Activated CD4-positive, alpha-beta T cell treated with anti-CD3 and anti-CD28 coated beads, Interleukin-2, amount 50 U/mL, for 4 hours (primary cell): ENCODE measurements at regions not wholly inside any gene's neighbourhood (a gene's known extent, or its start where the extent isn't known, plus 50 kb on each side); places are given as distances from the start of the nearest gene placed in this dataset.
"Not testable (repeated sequence)": the region's sequence is repeated elsewhere in the genome, so short reads cannot be mapped to it uniquely, and the experiment has no call there.

Experiments used
- DNase-seq, 2 experiments: peaks; one replicate each; pipeline ENCODE4 v3.0.0-alpha.2; 2020

DNA sequence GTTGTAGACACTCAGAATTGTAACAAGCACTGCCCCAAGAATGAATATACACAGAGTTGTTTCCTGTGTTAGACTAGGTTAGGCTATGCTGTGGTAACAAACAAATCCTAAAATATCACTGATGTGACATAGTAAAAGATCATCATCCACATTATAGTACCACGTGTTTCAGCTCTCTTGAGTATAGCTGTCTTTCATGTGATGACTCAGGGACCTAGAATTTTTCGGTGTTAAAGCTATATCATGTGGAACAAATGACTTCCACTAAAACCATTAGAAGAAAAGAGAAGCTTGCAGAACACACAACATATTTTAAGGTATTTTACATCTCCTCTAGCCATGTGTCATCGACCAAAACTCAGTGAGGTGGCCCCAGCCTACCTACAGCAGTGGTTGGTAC lies 307.9 kb upstream of the RBMS3 start:
- no peak for DNase-seq

DNA sequence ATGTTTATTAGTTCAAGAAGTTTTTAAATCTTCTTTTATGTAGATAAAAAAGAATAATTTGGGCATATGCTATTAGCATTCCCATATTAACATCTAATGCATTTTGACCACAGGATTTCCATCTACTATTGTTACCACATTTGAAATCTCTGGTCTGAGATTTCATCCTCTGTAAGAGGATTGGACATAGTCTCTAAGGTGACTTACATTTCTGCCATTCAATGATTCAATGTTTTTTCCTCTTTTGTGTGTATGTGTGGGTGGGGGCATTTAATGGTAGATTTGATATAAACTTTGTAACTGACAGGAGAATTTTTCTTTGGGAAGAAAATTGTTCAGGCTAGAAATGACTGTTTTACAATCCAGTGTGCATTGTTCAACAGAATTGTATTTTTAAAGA lies 307.3 kb upstream of the RBMS3 start:
- no peak for DNase-seq

DNA sequence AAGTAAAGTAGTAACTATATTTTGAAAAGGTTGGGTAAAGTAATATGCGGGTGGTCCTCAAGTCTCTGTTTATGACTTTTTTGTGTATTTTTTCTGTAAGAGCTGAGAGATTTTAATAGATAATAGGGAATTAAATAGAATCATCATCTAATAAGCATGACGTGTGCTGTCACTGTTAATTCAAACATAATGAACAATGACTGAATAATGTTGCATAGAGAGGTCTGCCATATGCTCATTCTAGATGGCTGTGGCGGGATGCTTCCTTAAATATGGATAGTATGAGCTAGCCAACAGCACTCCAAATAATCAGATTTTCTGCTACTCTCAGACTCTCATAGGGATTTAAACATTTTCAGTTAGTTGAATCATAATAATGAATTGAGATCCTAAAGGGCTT lies 302.8 kb upstream of the RBMS3 start:
- no peak for DNase-seq

DNA sequence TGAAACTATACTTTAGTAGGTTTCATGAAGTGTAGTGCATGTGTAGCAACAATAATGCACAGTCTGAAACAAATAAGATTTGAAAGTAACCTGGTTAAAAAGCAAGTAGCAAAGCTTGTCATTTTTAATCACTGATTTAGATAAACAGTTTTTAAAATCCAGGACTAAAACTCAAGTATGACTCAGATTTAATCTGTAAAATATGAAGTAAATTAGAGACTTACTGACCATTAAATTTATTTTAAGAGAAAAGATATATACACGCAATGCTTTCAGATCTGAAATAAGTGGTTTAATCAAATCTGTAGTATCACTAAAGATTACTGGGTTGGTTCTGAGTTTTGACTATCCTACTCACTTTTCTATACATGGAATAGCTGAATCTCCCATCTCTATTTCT lies 300.7 kb upstream of the RBMS3 start:
- no peak for DNase-seq

DNA sequence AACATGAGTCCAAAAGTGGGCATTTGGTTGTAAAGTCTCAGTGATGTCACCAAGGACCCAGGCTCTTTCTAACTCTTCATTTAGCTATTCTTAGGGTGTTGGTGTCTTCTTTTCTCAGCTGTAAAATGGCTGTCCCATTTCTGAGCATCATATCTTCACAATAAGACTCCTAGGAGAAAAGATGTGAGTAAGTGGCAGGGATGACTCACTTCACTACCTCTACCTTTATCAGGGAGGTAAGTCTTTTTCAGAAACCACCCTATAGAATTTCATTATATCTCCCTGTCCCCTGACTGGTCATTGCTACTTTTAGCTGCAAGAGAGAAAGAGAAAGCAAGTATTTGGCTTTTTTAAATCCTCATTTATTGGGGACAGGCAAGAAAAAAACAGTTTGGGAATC lies 300.2 kb upstream of the RBMS3 start:
- no peak for DNase-seq

DNA sequence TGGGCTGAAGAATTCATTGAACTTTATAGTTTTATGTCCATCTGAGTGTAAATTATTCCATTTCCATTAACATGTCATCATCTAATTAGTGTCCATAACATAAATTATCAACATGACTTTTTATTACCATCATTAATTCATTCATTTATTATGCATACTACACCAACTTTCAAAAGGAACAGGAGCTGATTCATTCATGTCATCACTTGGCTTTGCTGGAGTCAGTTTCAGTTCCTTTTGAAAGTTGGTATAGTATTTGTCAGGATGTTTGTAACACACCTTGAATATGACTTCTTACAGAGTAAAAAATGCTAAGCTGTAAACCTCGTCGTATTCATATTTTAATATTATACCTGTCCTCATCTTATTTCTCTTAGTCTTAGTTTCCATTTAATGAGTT lies 298.0 kb upstream of the RBMS3 start:
- DNase-seq = no peak

DNA sequence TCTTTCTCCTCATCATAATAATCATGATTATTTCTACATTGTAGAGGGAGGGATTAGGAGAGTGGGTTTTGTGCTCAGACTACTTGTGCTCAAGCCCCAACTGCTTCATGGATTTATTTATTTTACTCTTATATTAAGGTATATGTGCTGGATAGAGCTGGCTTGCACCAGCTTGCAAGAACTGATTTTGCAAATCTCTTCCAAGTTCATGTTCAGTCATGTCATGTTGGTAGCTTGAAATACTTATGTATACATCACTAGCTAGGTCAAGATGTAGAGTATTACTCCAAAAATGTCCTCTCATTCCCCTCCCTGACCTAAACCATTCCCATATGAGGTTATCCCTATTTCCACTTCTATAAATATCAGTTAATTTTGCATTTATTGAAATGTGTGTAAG lies 293.9 kb upstream of the RBMS3 start:
- DNase-seq = no peak

DNA sequence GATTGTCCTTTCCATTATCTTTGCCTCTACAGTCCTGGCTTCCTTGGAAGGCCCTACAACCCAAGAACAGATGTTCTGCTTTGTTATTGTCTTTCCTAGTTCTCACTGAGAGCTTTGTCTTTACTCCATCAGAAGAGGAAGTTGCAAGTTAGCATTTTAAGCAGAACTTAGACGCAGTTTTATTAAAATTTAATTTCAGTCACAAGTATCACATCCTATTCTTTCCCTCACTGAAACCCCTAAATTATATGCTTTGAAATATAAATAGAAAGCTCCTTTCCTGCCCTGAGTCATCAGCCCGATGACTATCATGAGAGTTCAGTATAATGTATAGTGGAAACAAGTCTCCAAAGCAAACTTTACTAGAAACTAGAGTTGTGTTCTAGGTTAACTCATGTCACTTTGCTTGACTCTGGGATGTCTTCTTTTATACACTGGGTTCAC lies 291.2 kb upstream of the RBMS3 start:
- no peak for DNase-seq

DNA sequence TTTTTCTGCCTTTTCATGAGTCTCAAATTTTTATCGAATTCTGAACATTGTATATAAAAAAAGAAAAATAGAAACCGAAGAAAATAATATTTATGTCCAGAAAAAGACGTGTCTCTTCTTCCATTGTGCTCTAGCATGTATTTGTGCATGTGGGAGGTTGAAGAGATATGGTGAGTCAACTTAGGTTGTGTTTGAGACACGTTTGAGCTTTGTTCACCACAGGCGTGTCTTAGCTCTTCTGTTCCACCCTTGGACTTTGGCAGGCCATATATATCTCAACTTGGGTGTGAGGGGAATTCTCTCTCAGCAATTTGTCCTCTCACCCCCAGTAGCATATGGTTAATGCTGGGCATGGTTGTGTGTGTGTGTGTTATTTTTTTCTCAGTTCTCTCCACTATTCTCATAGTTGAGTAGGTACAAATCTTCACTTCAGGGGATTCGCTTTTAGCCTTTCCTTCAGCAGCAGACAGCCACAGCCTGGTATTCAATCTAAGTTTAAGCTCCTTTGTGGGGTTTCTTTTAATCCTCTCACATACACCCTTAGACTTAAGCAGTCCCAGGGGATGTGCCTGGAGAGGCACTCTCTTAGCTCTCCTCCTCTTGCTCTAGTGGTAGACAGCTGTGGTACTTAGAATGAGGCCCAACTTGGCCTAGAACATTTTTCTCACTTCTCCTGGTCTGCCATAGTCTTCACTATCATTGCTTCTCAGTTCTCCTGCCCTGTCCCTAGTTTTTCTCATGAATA lies 286.5 kb upstream of the RBMS3 start:
- DNase-seq = no peak

DNA sequence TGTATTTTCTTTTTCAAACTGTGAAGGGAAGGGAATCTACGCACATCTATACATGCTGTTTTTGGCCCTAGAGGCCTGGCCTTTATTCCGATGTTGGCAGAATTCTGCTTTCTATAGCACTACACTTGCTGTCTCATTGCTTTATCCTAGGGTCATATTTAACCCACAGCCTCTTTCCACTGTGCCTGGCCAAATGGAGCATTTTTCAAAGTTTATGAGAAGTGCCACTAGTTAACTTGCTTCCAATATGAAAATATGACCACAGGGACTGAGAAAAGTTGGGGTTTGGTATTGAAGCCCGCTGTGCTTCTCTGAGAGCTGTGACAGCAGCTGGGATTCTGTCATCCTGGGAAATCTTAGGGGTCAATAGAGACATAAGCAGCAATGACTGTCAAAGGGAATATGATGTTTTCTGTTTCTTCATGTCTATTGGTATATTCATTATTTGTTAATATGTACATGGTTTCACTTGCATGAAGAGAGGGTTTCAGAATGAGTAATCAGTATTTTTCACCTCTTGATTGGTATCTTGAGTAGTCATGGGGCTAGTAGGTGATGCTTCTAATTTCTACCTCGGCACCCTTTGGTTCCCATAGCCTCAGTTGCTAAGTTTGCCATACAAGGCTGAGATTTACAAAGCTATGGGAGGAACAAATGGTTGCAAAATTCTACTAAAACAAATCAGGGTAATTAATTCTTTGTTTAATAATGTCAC lies 275.8 kb upstream of the RBMS3 start:
- DNase-seq = no peak

DNA sequence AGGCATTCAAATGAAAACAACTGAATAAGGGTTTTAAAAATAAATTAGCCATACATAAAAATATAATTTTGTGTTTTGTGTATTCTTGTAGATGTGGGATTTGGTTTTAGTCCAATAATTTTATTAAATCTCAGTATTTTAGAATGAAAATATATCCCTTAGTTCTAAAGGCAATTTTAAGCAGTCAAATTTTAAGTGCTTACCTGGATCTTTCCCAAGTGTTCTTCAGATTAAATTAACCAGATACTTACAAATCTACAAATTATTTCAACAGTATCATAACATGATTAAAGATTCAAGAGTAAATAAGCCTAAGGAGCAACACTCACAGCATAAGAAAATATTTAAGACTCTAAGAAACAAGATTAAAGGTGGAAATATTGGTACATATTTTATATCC lies 275.0 kb upstream of the RBMS3 start:
- no peak for DNase-seq

DNA sequence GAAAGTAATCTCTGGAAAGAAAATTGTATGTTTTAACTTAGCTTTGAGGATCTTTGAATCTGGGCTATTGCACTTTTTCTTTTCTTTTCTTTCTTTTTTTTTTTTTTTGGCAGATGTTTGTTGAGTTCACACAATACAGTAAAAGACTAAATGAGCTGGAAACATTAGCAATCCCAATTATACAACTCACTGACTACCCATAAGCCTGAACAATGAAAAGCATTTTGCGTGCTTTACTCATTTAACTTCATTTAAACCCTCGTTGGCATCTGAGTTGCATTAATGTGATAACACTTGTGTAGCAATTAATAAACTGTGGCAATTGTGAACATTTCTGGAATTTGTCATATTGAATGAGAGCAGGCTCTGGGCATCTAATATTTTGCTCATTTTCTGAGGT lies 269.4 kb upstream of the RBMS3 start:
- DNase-seq = no peak

DNA sequence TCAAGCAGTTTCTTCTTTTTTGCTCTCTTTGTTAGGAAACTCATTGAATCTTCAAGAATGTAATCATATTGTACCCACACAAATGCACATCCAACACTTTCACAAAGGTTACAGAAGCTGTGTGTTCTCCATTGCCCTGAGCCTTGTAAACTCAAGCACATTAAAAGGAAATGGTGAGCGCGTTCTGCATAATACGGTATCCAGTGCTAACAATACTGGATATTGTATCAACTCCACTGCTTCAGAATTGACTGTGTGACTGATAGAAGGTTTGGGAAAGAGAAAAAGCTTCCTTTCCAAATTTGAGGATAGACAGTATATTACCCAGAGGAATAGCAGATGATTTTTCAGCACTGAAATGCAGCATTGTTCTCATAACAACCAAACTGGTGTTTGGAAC lies 268.9 kb upstream of the RBMS3 start:
- DNase-seq = no peak

DNA sequence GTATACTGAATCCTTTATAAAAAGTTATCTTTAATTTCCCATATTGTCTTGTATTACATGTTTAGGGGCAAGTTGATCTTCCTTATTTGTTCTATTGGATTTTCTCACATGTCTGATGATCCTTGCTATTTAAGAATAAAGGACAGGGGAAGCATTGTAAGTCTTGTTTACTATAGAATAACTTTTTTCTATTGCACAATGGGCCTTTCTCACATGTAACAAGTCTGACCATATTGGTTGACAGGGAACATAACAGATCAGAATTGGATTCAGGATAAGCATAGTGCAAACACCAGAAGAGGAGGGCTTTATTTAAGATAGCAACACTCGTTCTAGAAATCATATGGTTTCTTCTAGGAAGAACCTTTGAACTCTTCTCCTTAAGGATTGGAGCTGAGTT lies 257.9 kb upstream of the RBMS3 start:
- DNase-seq = no peak

DNA sequence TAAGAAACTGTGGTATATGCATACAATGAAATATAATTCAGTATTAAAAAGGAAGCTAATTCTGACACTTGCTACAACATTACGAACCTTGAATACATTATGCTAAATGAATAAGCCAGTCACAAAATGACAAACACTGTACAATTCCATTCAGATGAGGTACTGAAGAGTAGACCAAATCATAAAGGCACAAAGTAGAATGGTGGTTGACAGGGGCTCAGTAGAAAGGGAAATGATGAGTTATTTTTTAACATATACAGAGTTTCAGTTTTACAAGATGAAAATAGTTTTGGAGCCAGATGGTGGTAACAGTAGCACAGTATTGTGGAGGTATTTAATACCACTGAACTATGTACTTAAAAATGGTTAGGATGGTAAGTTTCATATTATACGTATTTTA lies 254.6 kb upstream of the RBMS3 start:
- DNase-seq = no peak

DNA sequence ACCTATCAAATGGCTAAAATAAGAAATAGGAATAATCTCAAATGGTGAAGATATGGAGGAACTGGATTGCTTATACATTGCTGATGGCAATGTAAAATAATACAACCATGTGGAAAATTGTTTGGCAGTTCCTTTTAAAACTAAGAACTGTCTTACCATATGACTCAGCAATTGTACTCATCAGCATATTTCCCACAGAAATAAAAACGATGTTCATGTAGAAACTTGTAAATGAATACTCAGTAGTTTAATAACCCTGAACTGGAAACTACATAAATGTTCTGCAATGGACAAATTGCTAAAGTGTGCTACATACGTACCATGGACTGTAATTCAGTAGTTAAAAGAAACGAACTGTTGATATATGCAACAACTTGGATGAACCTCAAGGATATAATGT lies 253.9 kb upstream of the RBMS3 start:
- DNase-seq = no peak

DNA sequence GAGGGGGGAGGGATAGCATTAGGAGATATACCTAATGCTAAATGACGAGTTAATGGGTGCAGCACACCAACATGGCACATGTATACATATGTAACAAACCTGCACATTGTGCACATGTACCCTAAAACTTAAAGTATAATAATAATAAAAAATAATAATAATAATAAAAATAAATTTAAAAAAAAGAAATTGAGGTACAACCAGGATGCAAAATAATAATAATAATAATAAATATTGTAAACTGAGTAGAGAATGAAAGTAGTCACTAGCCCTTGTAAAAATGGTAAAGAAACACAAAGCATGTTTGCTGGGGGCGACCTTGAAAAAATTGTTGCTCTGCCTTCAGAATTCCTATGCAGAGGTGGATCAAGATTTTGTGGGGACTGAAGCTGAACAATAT lies 249.7 kb upstream of the RBMS3 start:
- DNase-seq = not testable (repeated sequence)

DNA sequence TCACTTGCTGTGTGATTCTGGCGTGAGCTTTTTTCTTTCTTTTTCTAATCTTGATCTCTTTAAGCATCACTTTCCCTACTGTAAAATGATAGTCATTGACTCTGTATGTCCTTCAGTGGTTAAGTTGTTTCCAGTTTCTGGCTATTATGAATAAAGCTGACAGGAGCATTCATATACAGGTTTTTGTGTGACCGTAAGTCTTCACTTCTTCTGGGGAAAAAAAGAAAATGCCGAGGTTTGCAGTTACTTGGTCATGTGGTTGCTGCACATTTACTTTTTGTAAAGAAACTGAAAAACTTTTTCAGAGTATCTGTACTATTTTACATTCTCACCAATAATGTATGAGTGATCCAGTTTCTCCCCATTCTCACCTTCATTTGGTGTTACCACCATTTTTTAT lies 247.4 kb upstream of the RBMS3 start:
- no peak for DNase-seq

DNA sequence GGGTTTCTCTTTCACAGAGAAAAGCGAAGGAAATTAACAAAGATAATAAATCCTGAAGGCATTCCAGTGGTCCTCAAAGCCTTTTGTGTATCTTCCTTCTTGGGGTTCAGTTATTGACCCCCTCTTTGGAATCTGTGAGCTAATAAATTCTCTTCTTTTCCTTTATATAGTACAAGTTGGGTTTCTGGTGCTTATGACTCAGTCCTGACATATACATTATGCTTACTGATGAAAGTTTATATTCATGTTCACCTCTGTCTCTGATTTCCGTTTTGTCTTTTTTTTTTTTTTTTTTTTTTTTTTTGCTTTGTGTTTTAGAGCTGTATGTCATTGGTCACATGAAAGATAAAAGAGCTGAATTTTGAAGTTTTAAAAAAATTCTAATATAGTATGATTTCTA lies 230.7 kb upstream of the RBMS3 start:
- DNase-seq = no peak

DNA sequence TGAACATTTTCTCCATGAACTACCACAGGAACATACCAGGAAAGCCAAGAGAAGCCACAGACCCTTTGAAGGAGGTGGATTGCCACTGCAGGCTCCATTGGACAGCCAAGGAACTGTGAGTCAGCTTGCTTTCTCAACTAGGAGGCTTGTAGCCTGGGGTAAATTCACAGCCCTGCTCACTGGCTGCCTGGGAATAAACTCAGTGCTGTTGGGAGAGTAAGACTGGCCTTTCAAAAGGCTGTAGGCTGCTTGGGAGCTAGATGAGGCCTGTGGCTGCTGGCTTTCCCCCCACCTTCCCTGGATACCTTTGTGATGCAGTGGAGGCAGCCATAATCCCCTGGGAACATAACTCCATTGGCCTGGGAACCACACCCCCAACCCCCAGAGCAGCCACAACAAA lies 223.5 kb upstream of the RBMS3 start:
- no peak for DNase-seq

DNA sequence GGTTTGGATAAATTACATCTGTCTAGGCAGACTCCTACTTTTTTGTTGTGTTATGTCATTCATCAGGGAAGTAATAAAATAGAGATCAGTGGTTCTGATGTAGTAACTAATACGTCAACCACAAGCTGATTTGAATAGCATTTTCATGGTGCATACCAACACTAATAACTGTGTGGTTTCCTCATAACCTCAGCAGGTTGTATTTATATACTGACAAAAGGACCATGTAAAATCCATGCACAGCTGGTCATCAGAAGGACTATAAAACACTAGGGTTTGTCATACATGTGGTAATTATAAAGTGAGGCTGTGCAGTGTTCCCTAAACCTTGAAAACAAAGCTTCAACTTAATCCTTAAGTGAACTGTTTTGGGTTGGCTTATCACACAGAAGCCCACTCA lies 216.8 kb upstream of the RBMS3 start:
- no peak for DNase-seq

DNA sequence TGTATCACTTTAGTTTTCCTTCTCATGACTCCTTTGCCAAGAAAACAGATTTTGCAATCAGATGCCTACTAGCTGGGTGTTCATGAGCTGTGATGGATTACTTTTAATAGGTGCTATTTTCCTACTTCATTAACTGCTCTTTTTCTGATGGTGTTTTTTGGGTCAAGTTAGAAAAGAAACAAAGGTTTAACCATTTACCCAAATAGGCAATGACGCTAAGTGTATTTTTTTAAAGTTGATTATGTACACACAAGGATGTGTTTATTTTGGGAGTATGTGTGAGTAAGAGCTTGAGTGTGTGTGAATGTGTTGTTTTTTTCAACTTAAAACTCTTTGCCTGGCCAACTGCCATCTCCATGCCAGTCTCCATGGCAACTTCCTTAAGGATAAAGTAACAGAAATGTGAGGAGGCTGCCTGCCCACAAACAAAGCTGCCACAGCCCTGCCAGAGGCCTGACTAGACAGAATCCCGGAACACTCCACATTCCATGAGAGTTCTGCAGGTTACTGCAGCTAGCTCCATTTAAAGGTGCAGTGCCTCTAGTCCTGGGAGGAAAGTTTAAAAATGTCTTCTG lies 215.6 kb upstream of the RBMS3 start:
- DNase-seq = no peak

DNA sequence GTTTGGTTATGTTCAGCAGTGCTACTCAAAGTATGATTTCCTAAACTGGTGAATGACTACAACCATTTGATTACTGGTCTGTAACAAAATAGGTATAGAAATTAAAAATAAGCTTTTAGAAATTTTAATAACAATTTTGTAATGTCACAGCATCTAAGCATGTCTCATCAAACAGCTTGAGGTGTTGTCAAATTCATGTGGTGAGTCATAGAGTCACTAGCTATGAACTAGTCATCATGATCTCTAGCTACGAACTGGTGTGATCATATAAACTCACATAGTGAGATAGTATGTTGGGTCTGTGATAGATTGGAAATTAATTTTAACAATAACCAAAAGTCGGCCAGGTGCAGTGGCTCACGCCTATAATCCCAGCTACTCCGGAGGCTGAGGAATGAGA lies 213.9 kb upstream of the RBMS3 start:
- no peak for DNase-seq

DNA sequence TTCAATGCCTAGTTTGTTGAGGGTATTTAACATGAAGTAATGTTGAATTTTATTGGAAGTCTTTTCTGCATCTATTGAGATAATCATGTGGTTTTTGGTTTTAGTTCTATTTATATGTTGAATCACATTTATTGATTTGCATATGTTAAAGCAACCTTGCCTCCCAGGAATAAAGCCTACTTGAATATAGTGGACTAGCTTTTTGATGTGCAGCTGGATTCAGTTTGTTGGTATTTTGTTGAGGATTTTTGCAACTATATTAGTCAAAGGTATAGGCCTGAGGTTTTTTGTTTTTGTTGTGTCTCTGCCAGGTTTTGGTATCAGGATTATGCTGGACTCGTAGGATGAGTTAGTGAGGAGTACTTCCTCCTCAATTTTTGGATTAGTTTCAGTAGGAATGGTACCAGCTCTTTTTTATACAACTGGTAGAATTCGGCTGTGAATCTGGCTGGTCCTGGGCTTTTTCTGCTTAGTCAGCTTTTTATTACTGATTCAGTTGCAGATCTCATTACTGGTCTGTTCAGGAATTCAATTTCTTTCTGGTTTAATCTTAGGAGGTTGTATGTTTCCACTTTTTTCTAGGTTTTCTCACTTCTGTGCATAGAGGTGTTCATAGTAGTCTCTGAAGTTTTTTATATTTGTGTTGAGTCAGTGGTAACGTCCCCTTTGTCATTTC lies 209.8 kb upstream of the RBMS3 start:
- no peak for DNase-seq
